22Rv1 (cell line): ENCODE measurements at regions not wholly inside any gene's neighbourhood (a gene's known extent, or its start where the extent isn't known, plus 50 kb on each side); places are given as distances from the start of the nearest gene placed in this dataset.

Experiments used
- H3K27ac ChIP-seq: fragments of 450-650 bp; 2 replicates; pipeline ENCODE4 v1.5.1; 2017
- CTCF ChIP-seq: fragments of 450-650 bp; IDR thresholded peaks from 2 replicates; pipeline ENCODE4 v1.5.1; 2017; ENCODE audit warnings: mild to moderate bottlenecking
- ZFX ChIP-seq: fragments of 450-650 bp; IDR thresholded peaks from 2 replicates; pipeline ENCODE4 v1.6.1; 2017; ENCODE audit warnings: antibody characterized with exemption, borderline replicate concordance

GRCh38 chr4:135194477-135194876 lies 992.9 kb upstream of the PABPC4L start:
- no peak for TF ChIP-seq ZFX
- TF ChIP-seq CTCF = no peak
- no peak overlapping the region for H3K27ac ChIP-seq

GRCh38 chr4:135192751-135193535 lies 991.4 kb upstream of the PABPC4L start:
- TF ChIP-seq ZFX (no peak), CTCF (no peak)
- H3K27ac ChIP-seq = no peak overlapping the region

GRCh38 chr4:135191596-135191995 lies 990.0 kb upstream of the PABPC4L start:
- no peak for TF ChIP-seq CTCF
- TF ChIP-seq ZFX = no peak
- no peak overlapping the region for H3K27ac ChIP-seq

- no peak overlapping the region for H3K27ac ChIP-seq
- no peak for TF ChIP-seq ZFX
- TF ChIP-seq CTCF = no peak
Measured at GRCh38 chr4:135186002-135186401, 984.4 kb upstream of the PABPC4L start.

GRCh38 chr4:135185256-135185655 lies 983.7 kb upstream of the PABPC4L start:
- no peak for TF ChIP-seq CTCF
- TF ChIP-seq ZFX = no peak
- H3K27ac ChIP-seq = no peak overlapping the region

- no peak for TF ChIP-seq ZFX
- TF ChIP-seq CTCF = no peak
- H3K27ac ChIP-seq = no peak overlapping the region
Measured at GRCh38 chr4:135184715-135185114, 983.1 kb upstream of the PABPC4L start.

- H3K27ac ChIP-seq = no peak overlapping the region
- no peak for TF ChIP-seq CTCF
Measured at GRCh38 chr4:135177321-135177720, 975.7 kb upstream of the PABPC4L start.
